Activated CD8-positive, alpha-beta memory T cell treated with anti-CD3 and anti-CD28 coated beads for 4 hours (primary cell): ENCODE measurements at regions not wholly inside any gene's neighbourhood (a gene's known extent, or its start where the extent isn't known, plus 50 kb on each side); places are given as distances from the start of the nearest gene placed in this dataset.

Experiments
- DNase-seq, 2 donors: peaks; one replicate each; pipeline ENCODE4 v3.0.0-alpha.2; 2020; ENCODE audit warnings: low read depth in 2 of 2

GRCh38 chr1:36576551-36577110 lies 93.9 kb upstream of the CSF3R start:
- DNase-seq = no peak

- DNase-seq = peak in 1 of 2 donors; percentile 19
These were observed 93.4 kb upstream of the CSF3R start for GRCh38 chr1:36576118-36576517.

GRCh38 chr1:36573445-36573844 lies 90.7 kb upstream of the CSF3R start:
- DNase-seq = no peak

GRCh38 chr1:36572906-36573305 lies 90.2 kb upstream of the CSF3R start:
- DNase-seq = no peak

- DNase-seq = no peak
These were observed 89.5 kb upstream of the CSF3R start for GRCh38 chr1:36572142-36572715.

- no peak for DNase-seq
These were observed 88.4 kb upstream of the CSF3R start for GRCh38 chr1:36571106-36571505.

- no peak for DNase-seq
These were observed 87.9 kb upstream of the CSF3R start for GRCh38 chr1:36570478-36571060.

- DNase-seq = no peak
These were observed 87.3 kb upstream of the CSF3R start for GRCh38 chr1:36570006-36570405.

GRCh38 chr1:36567601-36568341 lies 85.1 kb upstream of the CSF3R start:
- no peak for DNase-seq

- no peak for DNase-seq
These were observed 83.1 kb upstream of the CSF3R start for GRCh38 chr1:36565576-36566501.

GRCh38 chr1:36562181-36562685 lies 79.5 kb upstream of the CSF3R start:
- no peak for DNase-seq

- no peak for DNase-seq
These were observed 78.6 kb upstream of the CSF3R start for GRCh38 chr1:36561361-36561724.

GRCh38 chr1:36560621-36561360 lies 78.1 kb upstream of the CSF3R start:
- no peak for DNase-seq

GRCh38 chr1:36560177-36560576 lies 77.5 kb upstream of the CSF3R start:
- no peak for DNase-seq

- no peak for DNase-seq
These were observed 76.3 kb upstream of the CSF3R start for GRCh38 chr1:36559061-36559460.

GRCh38 chr1:36557041-36558000 lies 74.6 kb upstream of the CSF3R start:
- no peak for DNase-seq

- DNase-seq = no peak
These were observed 72.3 kb upstream of the CSF3R start for GRCh38 chr1:36555041-36555440.

GRCh38 chr1:36554323-36554628 lies 71.6 kb upstream of the CSF3R start:
- DNase-seq = no peak

GRCh38 chr1:36553591-36554322 lies 71.0 kb upstream of the CSF3R start:
- DNase-seq = peak; percentile 24 to 26
